Body of pancreas (tissue), 4 donors: ENCODE measurements at regions not wholly inside any gene's neighbourhood (a gene's known extent, or its start where the extent isn't known, plus 50 kb on each side); places are given as distances from the start of the nearest gene placed in this dataset.

ENCODE experiments used
- POLR2A ChIP-seq, 3 donors: fragments of 450-650 bp; IDR thresholded peaks; one replicate each; pipeline ENCODE4 v1.6.1; 2016; ENCODE audit warnings: antibody characterized with exemption in 3 of 3, mild to moderate bottlenecking in 2 of 3
- TF ChIP-seq, protein P1 (sequence below), 7 experiments: fragments of 450-650 bp in 4 of 7; fragments of 200-600 bp in 3 of 7; sonication (generic) in 3 of 7; IDR thresholded peaks; one replicate each; pipeline ENCODE4 v1.5.1; 2016 to 2019; ENCODE audit warnings: antibody characterized with exemption in 7 of 7

DNA sequence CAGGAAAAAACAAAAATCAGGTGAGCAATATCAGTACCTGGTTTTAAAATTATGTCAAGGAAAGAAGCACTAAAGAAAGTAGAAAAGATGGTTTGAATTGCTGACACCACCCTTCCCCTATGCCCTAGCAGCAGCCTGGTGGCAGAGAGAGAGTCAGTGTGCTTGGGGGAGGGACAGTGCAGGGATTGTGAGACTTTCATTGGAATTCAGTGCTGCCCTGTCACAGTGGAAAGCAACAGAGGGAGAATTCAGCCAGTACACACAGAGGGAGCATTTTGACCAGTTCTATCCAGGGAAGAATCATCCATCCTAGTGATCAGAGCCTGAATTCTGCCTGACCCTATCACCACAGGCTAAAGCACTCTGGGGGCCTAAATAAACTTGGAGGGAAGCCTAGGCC, 222.4 kb upstream of the PCDH17 start:
- TF ChIP-seq, protein P1, sequence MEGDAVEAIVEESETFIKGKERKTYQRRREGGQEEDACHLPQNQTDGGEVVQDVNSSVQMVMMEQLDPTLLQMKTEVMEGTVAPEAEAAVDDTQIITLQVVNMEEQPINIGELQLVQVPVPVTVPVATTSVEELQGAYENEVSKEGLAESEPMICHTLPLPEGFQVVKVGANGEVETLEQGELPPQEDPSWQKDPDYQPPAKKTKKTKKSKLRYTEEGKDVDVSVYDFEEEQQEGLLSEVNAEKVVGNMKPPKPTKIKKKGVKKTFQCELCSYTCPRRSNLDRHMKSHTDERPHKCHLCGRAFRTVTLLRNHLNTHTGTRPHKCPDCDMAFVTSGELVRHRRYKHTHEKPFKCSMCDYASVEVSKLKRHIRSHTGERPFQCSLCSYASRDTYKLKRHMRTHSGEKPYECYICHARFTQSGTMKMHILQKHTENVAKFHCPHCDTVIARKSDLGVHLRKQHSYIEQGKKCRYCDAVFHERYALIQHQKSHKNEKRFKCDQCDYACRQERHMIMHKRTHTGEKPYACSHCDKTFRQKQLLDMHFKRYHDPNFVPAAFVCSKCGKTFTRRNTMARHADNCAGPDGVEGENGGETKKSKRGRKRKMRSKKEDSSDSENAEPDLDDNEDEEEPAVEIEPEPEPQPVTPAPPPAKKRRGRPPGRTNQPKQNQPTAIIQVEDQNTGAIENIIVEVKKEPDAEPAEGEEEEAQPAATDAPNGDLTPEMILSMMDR (IDR thresholded peaks at IDR 0.05), result no peak
- TF ChIP-seq POLR2A (IDR thresholded peaks at IDR 0.05), result no peak
